ENCODE measurements at regions not wholly inside any gene's neighbourhood (a gene's known extent, or its start where the extent isn't known, plus 50 kb on each side); places are given as distances from the start of the nearest gene placed in this dataset.

DNA sequence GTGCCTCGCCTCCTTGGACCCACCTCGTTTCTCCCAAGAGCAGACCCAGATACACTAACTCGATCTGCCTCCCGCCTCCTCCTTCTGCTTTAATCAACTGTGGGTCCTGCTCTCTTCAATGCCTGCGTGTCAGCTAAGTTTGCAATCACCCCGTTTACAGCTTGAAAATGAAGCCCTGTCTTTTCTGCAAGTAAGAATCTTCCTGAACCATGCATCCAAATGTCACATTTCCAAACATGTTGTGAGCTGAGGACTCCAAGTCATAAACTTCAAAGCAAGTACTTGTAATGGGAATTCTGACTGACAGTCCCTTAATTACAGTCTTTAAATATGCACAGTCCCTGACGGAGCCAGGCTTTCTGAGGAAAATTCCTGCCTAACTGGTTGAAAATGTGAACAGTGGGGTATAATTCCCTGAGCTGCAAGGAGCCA, 154.9 kb upstream of the UQCRFS1 start:
- Histone ChIP-seq H3K4me3 (ENCODE audit: low read length) (no peak overlapping the region), H3K9me3 (ENCODE audit: low read depth, low read length) (no peaks in the 10 kb centered on the region), H3K4me1 (ENCODE audit: insufficient read depth, low read length) (no peaks in the 10 kb centered on the region), H3K27me3 (ENCODE audit: insufficient read depth, low read length) (peaks cover 2% of the 10 kb centered on the region)

DNA sequence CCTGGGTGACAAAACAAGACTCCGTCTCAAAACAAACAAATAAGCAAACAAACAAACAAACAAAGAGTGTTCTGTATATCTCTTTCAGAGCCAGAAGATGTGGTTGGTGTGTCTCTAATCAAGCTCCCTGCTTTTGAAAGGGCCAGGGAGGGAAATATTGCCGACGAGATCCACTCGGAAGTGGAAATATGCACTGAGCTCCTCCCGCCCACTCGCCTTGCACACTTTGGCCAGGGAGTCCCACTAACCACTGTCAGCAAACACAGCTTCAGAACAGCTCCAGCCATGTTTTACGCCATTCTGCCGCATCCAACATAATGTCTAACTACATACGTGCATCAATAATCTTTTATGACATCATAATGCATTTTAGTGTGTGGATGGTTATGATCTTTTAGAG, 155.5 kb upstream of the VSTM2B start:
- H3K4me3 ChIP-seq (ENCODE audit: low read length): no peak overlapping the region
- no peaks in the 10 kb centered on the region for H3K4me1 ChIP-seq (ENCODE audit: insufficient read depth, low read length)
- peaks cover 2% of the 10 kb centered on the region for H3K27me3 ChIP-seq (ENCODE audit: insufficient read depth, low read length)

DNA sequence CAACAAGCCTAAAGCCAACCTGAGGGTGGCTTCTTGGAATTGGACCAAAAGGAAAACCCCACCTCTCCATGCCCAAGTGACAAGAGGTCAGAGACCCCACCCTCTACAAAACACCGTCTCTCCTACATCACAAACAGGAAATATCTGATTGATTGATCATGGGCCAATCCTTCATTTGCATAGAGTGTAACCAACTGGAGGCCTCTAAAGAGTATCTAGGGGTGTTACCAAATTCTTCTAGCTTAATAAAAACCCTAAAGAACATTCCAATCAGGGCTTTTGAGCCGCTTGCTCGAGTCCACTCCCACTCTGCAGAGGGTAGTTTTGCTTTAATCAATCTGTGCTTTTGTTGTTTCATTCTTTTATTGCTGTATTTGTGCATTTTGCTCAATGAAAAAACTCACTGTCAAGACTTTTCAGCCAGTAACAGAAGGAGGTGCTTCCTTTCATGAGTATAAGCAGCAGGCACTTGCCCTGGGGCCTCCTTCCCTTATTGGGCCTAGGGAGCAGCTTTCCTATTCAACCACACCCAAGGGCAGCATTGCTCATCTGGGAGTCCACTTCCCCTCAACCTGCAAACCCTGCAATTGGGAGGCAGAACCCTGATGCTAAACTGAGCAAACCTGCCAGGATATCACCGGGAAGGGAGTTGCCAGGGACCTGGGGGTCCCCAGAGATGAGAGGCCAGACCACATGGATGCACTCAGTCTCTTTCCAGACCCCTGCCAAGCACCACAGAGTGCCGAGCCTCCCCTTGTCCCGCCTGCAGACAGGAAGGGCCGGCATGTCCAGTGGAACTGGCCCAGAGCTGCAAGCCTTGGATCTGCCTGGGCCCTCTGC, 154.3 kb upstream of the VSTM2B start:
- no peak overlapping the region for H3K4me3 ChIP-seq (ENCODE audit: low read length)
- H3K27me3 ChIP-seq (ENCODE audit: insufficient read depth, low read length): peaks cover 2% of the 10 kb centered on the region
- H3K9me3 ChIP-seq (ENCODE audit: low read depth, low read length): no peaks in the 10 kb centered on the region
- no peaks in the 10 kb centered on the region for H3K4me1 ChIP-seq (ENCODE audit: insufficient read depth, low read length)

More for the DNA sequence above, 155.5 kb upstream of the VSTM2B start:
- no peaks in the 10 kb centered on the region for H3K9me3 ChIP-seq (ENCODE audit: low read depth, low read length)

DNA sequence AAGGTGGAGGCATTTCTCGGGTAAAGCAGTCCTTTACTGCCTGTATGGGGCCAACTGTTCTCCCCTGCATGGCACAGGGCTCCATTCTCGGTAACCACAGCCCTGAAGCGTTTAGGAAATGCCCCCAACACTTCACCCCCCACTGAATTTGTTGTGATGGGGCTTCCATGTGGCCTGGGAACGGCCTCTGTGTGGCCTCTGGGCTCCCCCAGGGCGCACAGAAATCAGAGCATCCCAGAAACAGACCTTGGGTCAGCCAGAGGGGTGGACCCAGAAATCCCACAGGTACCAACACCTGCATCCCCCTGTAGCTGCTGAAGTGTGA, 153.7 kb upstream of the VSTM2B start:
- Histone ChIP-seq H3K4me1 (ENCODE audit: insufficient read depth, low read length) (no peaks in the 10 kb centered on the region), H3K9me3 (ENCODE audit: low read depth, low read length) (no peaks in the 10 kb centered on the region), H3K27me3 (ENCODE audit: insufficient read depth, low read length) (no peaks in the 10 kb centered on the region), H3K4me3 (ENCODE audit: low read length) (no peak overlapping the region)

DNA sequence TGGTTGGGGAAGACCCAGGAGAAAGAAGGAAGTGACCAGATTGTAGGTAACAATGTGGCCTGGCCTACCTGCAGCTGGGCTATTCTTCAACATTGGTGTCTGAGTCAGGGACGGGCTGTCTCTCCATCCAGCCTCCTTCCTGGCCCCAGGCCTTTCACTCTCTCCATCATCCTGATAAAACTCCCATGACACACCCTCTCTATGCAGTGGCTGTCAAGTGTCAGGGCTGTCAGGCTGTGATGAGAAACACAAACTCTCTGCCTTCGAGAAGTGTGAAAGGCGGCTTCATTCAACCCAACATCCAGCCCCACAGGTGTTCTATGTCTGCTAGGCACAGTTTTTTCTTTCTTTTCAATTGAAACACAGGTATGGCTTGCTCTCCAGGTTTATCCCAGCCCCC, 153.3 kb upstream of the VSTM2B start:
- no peaks in the 10 kb centered on the region for H3K4me1 ChIP-seq (ENCODE audit: insufficient read depth, low read length)

DNA sequence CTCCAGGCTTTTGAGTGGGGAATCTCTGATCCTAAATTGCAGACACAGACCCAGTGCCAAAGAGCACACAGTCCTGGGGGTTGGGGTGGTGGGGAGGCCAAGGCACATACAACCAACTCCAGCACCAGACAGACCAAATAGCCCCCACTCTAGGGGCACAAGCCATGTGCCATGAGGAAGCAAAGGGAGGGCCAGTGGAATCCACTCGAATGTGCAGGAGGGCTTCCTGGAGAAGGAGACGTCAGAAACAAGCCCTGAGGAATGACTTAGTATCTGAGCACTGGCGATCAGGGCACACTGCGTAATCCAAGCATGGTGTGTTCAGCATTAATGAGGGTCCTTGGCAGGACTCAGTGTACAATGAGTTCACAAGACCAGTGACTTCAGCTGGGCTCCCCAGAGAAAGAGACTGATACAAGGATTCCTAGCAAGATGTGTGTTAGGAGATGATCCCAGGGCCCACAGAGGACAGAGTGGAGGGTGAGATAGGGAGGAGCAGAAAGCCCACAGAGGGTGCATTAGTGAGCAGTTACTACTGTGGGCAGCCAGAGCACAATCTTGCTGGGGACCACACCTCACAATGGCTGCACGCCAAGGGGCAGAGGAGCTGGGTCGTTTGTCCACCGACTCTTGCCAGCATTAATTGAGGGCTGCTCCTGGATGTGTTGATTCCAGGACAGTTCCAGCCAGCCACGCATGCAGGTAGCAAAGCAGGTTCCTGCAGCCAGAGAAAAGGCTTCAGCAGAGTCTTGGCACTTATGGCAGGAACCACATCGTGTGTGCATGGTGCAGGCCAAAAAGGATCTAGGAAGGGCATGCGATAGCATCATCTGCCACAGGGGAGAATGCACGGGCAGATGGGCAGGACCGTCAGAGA, 152.6 kb upstream of the VSTM2B start:
- Histone ChIP-seq H3K4me1 (ENCODE audit: insufficient read depth, low read length) (no peaks in the 10 kb centered on the region), H3K9me3 (ENCODE audit: low read depth, low read length) (no peaks in the 10 kb centered on the region), H3K4me3 (ENCODE audit: low read length) (no peak overlapping the region), H3K27me3 (ENCODE audit: insufficient read depth, low read length) (no peaks in the 10 kb centered on the region)

More for the DNA sequence above, 153.3 kb upstream of the VSTM2B start:
- no peaks in the 10 kb centered on the region for H3K9me3 ChIP-seq (ENCODE audit: low read depth, low read length)
- no peak overlapping the region for H3K4me3 ChIP-seq (ENCODE audit: low read length)
- H3K27me3 ChIP-seq (ENCODE audit: insufficient read depth, low read length): no peaks in the 10 kb centered on the region

DNA sequence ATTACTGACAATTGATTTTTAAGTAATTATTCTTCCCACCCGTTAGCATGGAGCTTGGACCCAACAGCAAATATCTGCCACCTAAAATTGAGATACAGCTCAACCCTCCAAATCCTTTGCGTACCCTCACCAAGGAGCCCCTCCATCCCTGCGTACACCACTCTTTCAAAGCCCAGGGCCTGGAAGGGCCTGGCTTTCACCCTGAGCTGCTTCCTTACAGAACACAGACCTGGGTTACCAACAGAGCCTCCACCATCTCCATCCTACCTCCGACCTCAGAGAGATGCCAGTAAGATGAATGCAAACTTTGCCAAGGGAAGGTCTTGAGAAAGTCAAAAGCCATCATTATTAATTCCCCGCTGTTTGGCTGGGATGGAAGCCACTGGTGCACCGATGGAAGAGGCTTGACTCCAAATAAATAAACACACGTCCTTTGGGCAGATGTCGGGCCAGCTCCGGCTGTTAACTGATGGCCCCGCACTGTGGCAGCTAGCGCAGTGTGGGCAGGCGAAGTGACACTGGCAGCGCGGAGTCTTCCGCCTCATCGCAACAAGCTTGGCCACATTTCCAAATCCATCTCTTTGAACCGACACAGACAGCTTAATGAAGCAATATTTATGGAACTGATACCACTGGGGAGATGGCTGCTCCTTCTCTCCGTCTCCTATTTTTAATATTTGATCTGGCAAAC, 150.2 kb upstream of the VSTM2B start:
- Histone ChIP-seq H3K4me3 (ENCODE audit: low read length) (no peak overlapping the region), H3K9me3 (ENCODE audit: low read depth, low read length) (no peaks in the 10 kb centered on the region), H3K27me3 (ENCODE audit: insufficient read depth, low read length) (peaks cover 2% of the 10 kb centered on the region), H3K4me1 (ENCODE audit: insufficient read depth, low read length) (no peaks in the 10 kb centered on the region)

DNA sequence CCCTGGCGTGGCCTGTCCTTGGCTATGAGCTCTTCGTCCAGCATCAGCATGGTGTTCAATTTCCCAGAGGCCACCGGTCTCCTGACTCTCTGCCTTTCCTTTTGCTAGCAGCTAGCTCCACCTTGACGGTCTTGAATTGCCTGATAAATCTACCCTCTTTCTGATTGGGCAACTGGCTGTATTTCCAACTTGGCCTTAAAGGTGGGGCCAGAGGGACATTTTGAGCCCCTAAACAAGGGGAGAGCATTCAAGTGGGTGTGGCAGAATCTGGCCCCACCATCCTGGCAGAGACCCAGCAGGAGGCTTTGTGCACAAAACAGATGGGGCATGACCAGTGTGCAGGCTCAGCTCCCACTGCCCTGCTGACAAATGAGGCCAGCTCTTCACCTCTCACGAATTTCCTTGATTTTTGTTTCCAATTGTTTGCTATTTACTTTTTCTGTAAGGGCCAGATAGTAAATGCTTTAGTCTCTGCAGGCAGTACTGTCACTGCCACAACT, 148.9 kb upstream of the VSTM2B start:
- Histone ChIP-seq H3K9me3 (ENCODE audit: low read depth, low read length) (no peaks in the 10 kb centered on the region), H3K4me3 (ENCODE audit: low read length) (no peak overlapping the region), H3K27me3 (ENCODE audit: insufficient read depth, low read length) (peaks cover 2% of the 10 kb centered on the region), H3K4me1 (ENCODE audit: insufficient read depth, low read length) (no peaks in the 10 kb centered on the region)

DNA sequence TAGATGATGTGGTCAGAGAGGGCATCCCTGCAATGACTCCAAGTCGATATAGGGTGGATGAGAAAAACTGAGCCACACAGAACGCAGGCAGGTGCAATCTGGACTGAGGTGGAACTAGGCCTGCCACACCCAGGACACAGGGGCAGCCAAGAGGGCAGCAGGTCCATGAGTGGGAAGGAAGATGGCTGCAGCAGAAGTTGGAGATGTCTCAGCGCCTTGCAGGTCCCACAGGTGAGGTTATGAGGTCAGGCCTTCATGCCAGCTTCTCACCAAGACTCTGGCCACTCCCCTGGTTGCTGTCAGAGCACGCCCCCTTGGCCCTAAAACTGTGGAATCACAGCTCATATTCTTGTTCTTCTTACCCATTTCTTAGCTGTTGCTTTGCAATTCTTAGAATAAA, 147.7 kb upstream of the VSTM2B start:
- Histone ChIP-seq H3K4me1 (ENCODE audit: insufficient read depth, low read length) (no peaks in the 10 kb centered on the region), H3K27me3 (ENCODE audit: insufficient read depth, low read length) (peaks cover 2% of the 10 kb centered on the region), H3K9me3 (ENCODE audit: low read depth, low read length) (no peaks in the 10 kb centered on the region), H3K4me3 (ENCODE audit: low read length) (no peak overlapping the region)

DNA sequence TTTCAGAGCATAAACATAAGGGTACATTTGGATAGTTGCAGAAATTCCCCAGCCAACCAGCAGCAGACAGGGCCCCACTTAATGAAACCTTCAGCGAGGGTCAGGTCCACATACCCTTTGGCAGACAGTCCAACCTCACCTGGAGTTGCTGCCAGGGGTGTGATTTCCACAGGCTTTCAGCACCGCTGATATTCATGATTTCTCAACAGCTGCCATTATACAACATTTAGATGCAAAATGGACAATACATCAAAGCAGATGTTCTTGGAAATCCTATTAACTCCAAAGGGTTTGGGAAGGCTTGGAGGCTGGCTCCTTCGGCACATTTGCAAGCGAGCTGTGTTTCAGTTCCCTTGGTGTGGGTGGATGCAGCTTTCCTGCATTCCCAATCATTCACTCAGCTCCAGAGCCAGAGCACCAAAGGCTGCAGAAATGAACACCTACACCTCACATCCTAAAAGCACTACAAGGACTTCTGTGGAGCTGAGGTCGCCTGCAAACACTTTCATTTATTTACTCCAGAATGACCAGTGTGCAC, 147.2 kb upstream of the VSTM2B start:
- Histone ChIP-seq H3K9me3 (ENCODE audit: low read depth, low read length) (no peaks in the 10 kb centered on the region), H3K4me1 (ENCODE audit: insufficient read depth, low read length) (no peaks in the 10 kb centered on the region), H3K27me3 (ENCODE audit: insufficient read depth, low read length) (peaks cover 2% of the 10 kb centered on the region), H3K4me3 (ENCODE audit: low read length) (no peak overlapping the region)

DNA sequence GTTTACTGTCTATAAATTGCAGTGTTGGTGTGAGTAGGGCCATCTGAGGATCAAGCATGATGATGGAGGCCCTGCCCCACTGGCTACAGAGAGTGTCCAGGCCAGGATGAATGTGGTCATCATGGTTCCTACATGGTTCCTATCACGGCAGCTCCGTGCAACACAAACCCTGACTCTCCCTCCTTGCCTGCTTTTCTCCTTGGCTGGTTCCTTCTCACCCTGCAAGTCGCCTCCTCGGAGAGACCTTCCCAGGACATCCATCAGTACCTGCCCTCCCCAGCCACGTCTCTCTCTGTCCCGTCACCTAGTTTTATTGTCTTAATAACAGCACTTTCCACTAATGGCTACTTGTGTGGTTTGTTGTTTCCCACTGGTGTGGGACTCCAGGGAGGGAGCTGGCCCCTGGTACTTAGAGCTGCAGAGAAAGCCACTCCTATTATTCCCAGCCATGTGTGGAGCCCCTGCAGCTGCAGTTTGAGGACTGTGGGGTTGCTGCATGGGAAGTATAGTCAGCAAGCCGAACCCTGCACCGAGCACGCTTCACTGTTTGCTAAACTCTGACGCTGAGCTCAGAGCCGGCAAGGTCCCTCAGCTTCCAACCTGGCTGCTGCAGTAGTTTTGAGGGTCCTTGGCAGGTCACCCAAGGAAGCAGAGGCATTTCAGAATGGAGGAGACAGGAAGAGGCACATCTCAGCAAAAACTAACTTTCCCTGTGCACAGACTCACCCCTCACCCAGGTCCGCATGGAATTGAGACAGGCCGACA, 146.4 kb upstream of the VSTM2B start:
- H3K9me3 ChIP-seq (ENCODE audit: low read depth, low read length): no peaks in the 10 kb centered on the region
- no peak overlapping the region for H3K4me3 ChIP-seq (ENCODE audit: low read length)
- no peaks in the 10 kb centered on the region for H3K4me1 ChIP-seq (ENCODE audit: insufficient read depth, low read length)
- H3K27me3 ChIP-seq (ENCODE audit: insufficient read depth, low read length): peaks cover 2% of the 10 kb centered on the region

DNA sequence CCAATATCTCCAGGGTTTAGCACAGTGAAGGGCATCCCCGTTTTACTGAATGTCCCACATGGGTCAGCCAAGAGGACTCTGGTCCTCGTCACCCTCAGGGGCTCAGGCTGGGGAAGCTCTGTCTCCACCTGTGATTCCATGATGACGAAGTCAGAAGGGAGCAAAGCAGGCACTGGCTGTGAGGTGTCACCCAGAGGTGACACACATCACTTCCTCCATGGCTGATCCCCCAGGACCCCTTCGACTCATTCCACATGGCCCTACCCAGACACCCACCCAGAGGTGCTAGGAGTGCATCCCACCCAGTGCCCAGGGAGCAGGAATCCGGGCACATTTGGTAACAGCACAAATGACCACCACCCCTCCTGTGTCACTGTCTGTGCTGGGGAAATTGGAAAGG, 145.2 kb upstream of the VSTM2B start:
- Histone ChIP-seq H3K27me3 (ENCODE audit: insufficient read depth, low read length) (peaks cover 2% of the 10 kb centered on the region), H3K4me3 (ENCODE audit: low read length) (no peak overlapping the region)

DNA sequence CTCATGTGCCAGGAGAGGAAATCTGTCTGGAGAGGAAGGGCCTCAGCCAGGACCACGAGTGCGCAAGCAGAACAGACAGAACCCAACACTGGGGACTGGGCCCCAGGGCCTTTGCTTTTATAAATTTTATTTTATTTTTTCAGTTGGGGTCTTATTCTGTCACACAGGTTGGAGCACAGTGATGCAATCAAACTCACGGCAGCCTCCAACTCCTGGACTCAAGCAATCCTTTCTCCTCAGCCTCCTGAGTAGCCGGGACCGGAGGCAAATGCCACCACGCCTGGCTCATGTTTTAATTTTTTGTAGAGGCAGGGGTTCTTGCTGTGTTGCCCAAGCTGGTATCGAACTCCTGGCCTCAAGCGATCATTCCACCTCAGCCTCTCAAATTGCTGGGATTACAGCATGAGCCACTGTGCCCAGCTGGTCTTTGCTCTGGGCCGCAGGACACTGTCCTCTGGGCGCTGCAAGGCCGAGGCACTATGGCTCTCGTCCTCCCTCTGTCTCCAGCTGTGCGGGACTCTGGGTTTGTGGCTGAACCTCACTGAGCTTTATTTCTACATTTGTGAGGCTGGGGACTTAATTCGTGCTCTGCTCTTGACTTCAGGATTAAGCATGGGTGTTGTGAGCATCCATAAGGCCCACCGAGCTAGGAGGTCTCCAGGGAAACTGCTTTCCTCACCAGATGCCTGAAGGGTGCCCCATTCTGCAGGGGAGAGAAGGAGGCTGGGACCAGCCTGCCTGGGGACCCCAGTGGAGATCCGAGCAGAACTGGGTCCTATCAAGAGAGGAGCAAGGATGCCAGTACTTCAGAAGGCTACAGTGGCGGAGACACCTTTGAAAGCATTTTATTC, 144.2 kb upstream of the VSTM2B start:
- no peak overlapping the region for H3K4me3 ChIP-seq (ENCODE audit: low read length)
- H3K9me3 ChIP-seq (ENCODE audit: low read depth, low read length): no peaks in the 10 kb centered on the region
- no peaks in the 10 kb centered on the region for H3K4me1 ChIP-seq (ENCODE audit: insufficient read depth, low read length)
- H3K27me3 ChIP-seq (ENCODE audit: insufficient read depth, low read length): peaks cover 2% of the 10 kb centered on the region

More for the DNA sequence above, 145.2 kb upstream of the VSTM2B start:
- Histone ChIP-seq H3K9me3 (ENCODE audit: low read depth, low read length) (no peaks in the 10 kb centered on the region), H3K4me1 (ENCODE audit: insufficient read depth, low read length) (no peaks in the 10 kb centered on the region)

All from mononuclear cell (primary cell).